Skeletal muscle satellite cell (primary cell): ENCODE measurements at regions not wholly inside any gene's neighbourhood (a gene's known extent, or its start where the extent isn't known, plus 50 kb on each side); places are given as distances from the start of the nearest gene placed in this dataset.
"Not testable (repeated sequence)": the region's sequence is repeated elsewhere in the genome, so short reads cannot be mapped to it uniquely, and the experiment has no call there.

Source experiments
- H3K27me3 ChIP-seq: 2 replicates; pipeline ENCODE4 v1.7.0; 2013; ENCODE audit warnings: low read length; ENCODE audit not compliant: control insufficient read depth, insufficient read depth
- H3K36me3 ChIP-seq: 2 replicates; pipeline ENCODE4 v1.7.0; 2013; ENCODE audit warnings: mild to moderate bottlenecking, control low read depth, low read length; ENCODE audit not compliant: insufficient read depth
- H3K4me1 ChIP-seq: 2 replicates; pipeline ENCODE4 v1.7.0; 2013; ENCODE audit warnings: low read length; ENCODE audit not compliant: control insufficient read depth, insufficient read depth
- H3K4me2 ChIP-seq: 2 replicates; pipeline ENCODE4 v1.7.0; 2013; ENCODE audit warnings: mild to moderate bottlenecking, low read length
- H3K4me3 ChIP-seq: 2 replicates; pipeline ENCODE4 v1.7.0; 2013; ENCODE audit warnings: low read length
- H3K9ac ChIP-seq: 2 replicates; pipeline ENCODE4 v1.7.0; 2013; ENCODE audit warnings: mild to moderate bottlenecking, low read depth, low read length, moderate library complexity
- H3K9me3 ChIP-seq: replicated peaks from 2 replicates; pipeline ENCODE4 v1.7.0; 2013; ENCODE audit warnings: mild to moderate bottlenecking, control low read depth, low read length

GRCh38 chr7:156041398-156041797 is 229.1 kb upstream of the SHH start:
- H3K27me3 ChIP-seq = no peaks in the 10 kb centered on the region
- no peak overlapping the region for H3K4me3 ChIP-seq
- no peak overlapping the region for H3K4me2 ChIP-seq
- H3K4me1 ChIP-seq = no peaks in the 10 kb centered on the region
- no peaks in the 10 kb centered on the region for H3K36me3 ChIP-seq
- H3K9ac ChIP-seq = no peak overlapping the region
- H3K9me3 ChIP-seq = peaks cover 6% of the 10 kb centered on the region

- no peak overlapping the region for H3K4me3 ChIP-seq
- H3K9me3 ChIP-seq = peaks cover 6% of the 10 kb centered on the region
- H3K36me3 ChIP-seq = no peaks in the 10 kb centered on the region
- H3K4me2 ChIP-seq = no peak overlapping the region
- no peak overlapping the region for H3K9ac ChIP-seq
- H3K27me3 ChIP-seq = no peaks in the 10 kb centered on the region
- H3K4me1 ChIP-seq = no peaks in the 10 kb centered on the region
These were observed 227.9 kb upstream of the SHH start for GRCh38 chr7:156039971-156040677.

DNA sequence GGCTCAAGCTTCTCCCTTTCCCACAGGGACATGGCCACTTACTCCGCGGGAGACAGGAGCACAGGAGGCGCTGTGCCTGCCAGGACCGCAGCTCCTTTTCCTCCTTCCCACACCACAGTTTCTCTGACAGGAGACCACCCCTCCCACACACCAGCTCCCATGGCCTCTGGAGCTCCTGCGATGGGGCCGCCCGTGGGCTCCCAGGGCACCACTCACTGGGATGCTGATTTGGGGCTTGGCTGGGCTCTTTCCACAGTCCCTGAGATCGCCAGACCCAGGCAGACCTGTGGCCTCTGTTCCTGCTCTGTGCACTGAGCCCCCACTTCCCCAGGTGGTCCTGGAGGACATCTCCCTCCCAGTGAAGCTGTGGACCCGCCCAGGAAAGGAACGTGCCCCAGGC is 226.9 kb upstream of the SHH start:
- Histone ChIP-seq H3K9ac (no peak overlapping the region), H3K4me3 (no peak overlapping the region), H3K9me3 (peaks cover 6% of the 10 kb centered on the region), H3K36me3 (no peaks in the 10 kb centered on the region), H3K4me2 (no peak overlapping the region), H3K27me3 (no peaks in the 10 kb centered on the region), H3K4me1 (no peaks in the 10 kb centered on the region)

- Histone ChIP-seq H3K4me3 (no peak overlapping the region), H3K4me2 (no peak overlapping the region), H3K9ac (no peak overlapping the region), H3K36me3 (no peaks in the 10 kb centered on the region), H3K4me1 (no peaks in the 10 kb centered on the region), H3K9me3 (peaks cover 6% of the 10 kb centered on the region), H3K27me3 (no peaks in the 10 kb centered on the region)
These were observed 226.1 kb upstream of the SHH start for GRCh38 chr7:156038345-156038744.

DNA sequence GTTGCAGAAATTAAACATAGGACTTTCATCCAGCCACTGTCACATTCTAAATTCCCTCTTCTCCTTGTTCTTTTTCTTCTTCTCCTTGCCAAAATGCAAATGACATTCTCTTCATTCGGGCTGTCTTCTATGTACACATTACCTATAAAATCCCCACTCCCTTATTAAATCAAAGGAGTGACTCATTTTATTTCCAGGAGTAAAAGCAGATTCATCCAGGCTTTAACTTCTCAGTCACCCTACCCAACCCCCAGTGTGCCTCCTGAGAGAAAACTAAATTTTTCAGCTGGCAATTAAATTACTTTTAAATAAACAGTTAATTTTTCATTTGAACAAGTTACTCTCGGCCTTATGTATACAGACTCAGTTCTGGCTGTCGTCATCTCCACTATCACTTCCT is 223.9 kb upstream of the SHH start:
- Histone ChIP-seq H3K27me3 (no peaks in the 10 kb centered on the region), H3K4me3 (no peak overlapping the region), H3K4me2 (no peak overlapping the region), H3K9ac (no peak overlapping the region), H3K36me3 (no peaks in the 10 kb centered on the region), H3K4me1 (no peaks in the 10 kb centered on the region), H3K9me3 (no peaks in the 10 kb centered on the region)

- not testable (repeated sequence) for H3K4me2 ChIP-seq, H3K4me3 ChIP-seq, H3K9me3 ChIP-seq, H3K36me3 ChIP-seq, H3K27me3 ChIP-seq, H3K9ac ChIP-seq, H3K4me1 ChIP-seq
These were observed 223.1 kb upstream of the SHH start for GRCh38 chr7:156035387-156035786.

- Histone ChIP-seq H3K4me3 (no peak overlapping the region), H3K4me2 (no peak overlapping the region), H3K4me1 (no peaks in the 10 kb centered on the region), H3K27me3 (no peaks in the 10 kb centered on the region), H3K36me3 (no peaks in the 10 kb centered on the region), H3K9me3 (peaks cover 5% of the 10 kb centered on the region), H3K9ac (no peak overlapping the region)
These were observed 222.1 kb upstream of the SHH start for GRCh38 chr7:156034397-156034796.

DNA sequence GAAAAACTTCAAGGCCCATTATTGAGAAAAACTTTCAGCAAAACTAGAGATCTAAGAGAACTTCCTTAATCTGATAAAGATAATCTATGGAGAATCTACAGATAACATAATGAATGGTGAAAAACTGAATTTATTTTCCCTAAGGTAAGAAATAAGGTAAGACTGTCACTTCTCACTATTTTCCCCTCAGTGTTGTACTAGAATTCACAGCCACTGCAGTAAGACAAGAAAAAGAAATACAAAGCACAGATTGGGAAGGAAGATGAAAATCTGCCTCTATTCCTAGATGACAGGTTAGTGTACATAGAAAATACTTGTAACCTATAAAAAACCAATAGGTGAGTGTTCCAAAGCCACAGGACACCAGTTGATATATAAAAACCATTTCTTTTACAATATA is 220.7 kb upstream of the SHH start:
- Histone ChIP-seq H3K9ac (no peak overlapping the region), H3K9me3 (peaks cover 9% of the 10 kb centered on the region), H3K4me1 (no peaks in the 10 kb centered on the region), H3K27me3 (no peaks in the 10 kb centered on the region), H3K36me3 (no peaks in the 10 kb centered on the region), H3K4me2 (no peak overlapping the region), H3K4me3 (no peak overlapping the region)

DNA sequence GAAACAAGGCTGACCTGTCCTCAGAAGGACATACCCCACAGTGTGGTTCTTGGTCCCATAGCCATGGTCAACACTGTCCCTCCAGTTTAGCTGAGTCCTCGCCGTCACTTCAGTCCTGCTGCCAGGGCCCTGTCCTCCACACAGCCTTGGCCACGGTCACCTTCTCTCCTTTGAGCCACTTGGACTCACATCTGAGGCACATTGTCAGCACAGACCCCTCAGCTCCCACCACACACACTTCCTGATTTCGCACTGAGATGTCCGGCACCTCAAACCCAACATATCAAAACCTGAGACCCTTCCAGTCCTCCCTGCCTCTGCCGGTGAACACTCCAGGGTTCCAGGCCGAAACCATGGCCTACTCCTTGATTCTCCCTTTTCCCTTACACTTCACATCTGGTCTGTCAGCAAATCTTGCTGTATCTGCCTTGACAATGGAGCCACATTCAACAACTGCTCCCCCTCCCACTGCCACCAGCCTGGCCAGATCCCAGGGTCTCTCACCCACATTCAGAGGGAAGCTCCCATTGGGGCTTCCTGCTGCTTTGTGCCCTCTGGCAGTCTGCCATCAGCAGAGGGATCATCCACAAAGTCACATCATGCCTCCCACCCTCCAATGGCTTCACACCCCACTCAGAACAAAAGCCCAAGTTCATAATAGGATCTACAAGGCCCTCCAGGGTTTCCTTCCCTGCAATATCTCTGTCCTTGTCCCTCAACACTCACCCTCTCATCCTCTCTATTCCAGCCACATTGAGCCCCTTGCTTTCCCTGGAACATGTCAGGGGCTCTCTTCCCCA is 219.6 kb upstream of the SHH start:
- Histone ChIP-seq H3K9me3 (peaks cover 9% of the 10 kb centered on the region), H3K4me2 (no peak overlapping the region), H3K27me3 (no peaks in the 10 kb centered on the region), H3K9ac (no peak overlapping the region), H3K4me3 (no peak overlapping the region), H3K36me3 (no peaks in the 10 kb centered on the region), H3K4me1 (no peaks in the 10 kb centered on the region)

DNA sequence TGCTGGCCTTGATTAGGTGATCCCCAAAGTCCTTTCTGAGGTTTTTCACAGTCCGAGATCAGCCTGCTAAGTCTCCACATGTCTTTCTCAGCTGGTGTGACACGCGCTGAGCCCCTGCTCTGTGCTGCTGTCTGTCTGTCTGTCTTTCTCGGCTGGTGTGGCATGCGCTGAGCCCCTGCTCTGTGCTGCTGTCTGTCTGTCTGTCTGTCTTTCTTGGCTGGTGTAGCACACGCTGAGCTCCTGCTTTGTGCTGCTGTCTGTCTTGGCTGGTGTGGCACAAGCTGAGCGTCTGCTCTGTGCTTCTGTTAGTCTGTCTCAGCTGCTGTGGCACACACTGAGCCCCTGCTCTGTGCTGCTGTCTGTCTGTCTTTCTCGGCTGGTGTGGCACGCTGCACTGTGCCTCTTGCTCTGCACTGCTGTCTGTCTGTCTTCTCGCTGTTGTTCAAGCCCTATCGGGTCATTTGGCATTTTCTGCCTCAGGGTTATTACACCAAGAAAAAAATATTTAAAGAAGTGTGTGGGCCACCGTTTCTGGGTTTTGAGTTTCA is 217.3 kb upstream of the SHH start:
- Histone ChIP-seq H3K4me3 (no peak overlapping the region), H3K9me3 (peaks cover 9% of the 10 kb centered on the region)

DNA sequence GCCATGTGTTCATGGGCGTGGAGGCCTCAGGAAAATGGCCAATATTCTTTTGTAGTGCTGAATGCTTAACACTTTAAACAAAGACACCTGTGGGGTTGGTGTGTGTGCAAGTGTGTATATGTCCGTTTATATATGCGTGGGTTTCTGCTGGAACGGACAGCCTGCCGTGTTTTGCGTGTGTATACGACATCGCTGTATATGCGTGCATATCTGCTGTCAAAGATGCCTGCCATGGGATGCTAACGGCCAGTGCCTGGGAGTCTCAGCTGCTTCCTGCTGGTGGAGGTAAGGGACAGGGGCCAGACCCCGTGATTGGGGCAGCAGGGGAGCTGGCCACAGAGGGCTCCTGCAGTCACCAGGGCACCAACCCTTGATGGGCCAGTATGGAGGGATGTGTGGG is 216.3 kb upstream of the SHH start:
- Histone ChIP-seq H3K4me3 (no peak overlapping the region), H3K4me1 (no peaks in the 10 kb centered on the region), H3K9me3 (peaks cover 9% of the 10 kb centered on the region), H3K36me3 (no peaks in the 10 kb centered on the region), H3K4me2 (no peak overlapping the region), H3K27me3 (no peaks in the 10 kb centered on the region), H3K9ac (no peak overlapping the region)

More for the DNA sequence above, 217.3 kb upstream of the SHH start:
- no peaks in the 10 kb centered on the region for H3K4me1 ChIP-seq
- no peak overlapping the region for H3K9ac ChIP-seq
- H3K36me3 ChIP-seq = no peaks in the 10 kb centered on the region
- no peak overlapping the region for H3K4me2 ChIP-seq
- no peaks in the 10 kb centered on the region for H3K27me3 ChIP-seq
